H1 (cell line): ENCODE measurements at regions not wholly inside any gene's neighbourhood (a gene's known extent, or its start where the extent isn't known, plus 50 kb on each side); places are given as distances from the start of the nearest gene placed in this dataset.

Experiments
- BCL11A ChIP-seq, 2 experiments: IDR thresholded peaks; one replicate each; pipeline ENCODE4 v1.6.1; 2011; ENCODE audit warnings: low read depth in 2 of 2, low read length in 2 of 2, mild to moderate bottlenecking in 2 of 2
- CHD2 ChIP-seq: IDR thresholded peaks from 2 replicates; pipeline ENCODE4 v1.6.1; 2012; ENCODE audit warnings: low read length, improper control_type of control experiment
- CHD7 ChIP-seq: fragments of 300-600 bp; sonication (generic); IDR thresholded peaks from 2 replicates; pipeline ENCODE4 v1.7.1; 2012; ENCODE audit warnings: low read length, moderate library complexity, mild to moderate bottlenecking, inconsistent platforms; ENCODE audit not compliant: insufficient replicate concordance
- EP300 ChIP-seq, 2 experiments: IDR thresholded peaks; 1 replicate in 1 of 2; 2 replicates in 1 of 2; pipeline ENCODE4 v1.6.1; 2011 to 2012; ENCODE audit warnings: low read depth in 2 of 2, low read length in 2 of 2, mild to moderate bottlenecking in 2 of 2, borderline replicate concordance in 1 of 2, inconsistent platforms in 1 of 2, moderate library complexity in 1 of 2
- MAFK ChIP-seq: IDR thresholded peaks from 2 replicates; pipeline ENCODE4 v1.6.1; 2012; ENCODE audit warnings: low read depth, mild to moderate bottlenecking, improper control_type of control experiment, low read length
- RXRA ChIP-seq: IDR thresholded peaks from 2 replicates; pipeline ENCODE4 v1.6.1; 2011; ENCODE audit warnings: low read depth, mild to moderate bottlenecking, low read length, moderate library complexity; ENCODE audit not compliant: insufficient read depth
- SIX5 ChIP-seq: IDR thresholded peaks from 2 replicates; pipeline ENCODE4 v1.6.1; 2011; ENCODE audit warnings: mild to moderate bottlenecking, low read depth, low read length
- SUZ12 ChIP-seq: fragments of 200-600 bp; sonication (generic); IDR thresholded peaks from 2 replicates; pipeline ENCODE4 v1.6.1; 2012; ENCODE audit warnings: mild to moderate bottlenecking, inconsistent platforms, low read length, moderate library complexity, mixed read lengths
- TBP ChIP-seq: IDR thresholded peaks from 2 replicates; pipeline ENCODE4 v1.6.1; 2011; ENCODE audit warnings: low read depth, low read length, improper control_type of control experiment
- TCF12 ChIP-seq: IDR thresholded peaks from 2 replicates; pipeline ENCODE4 v1.6.1; 2011; ENCODE audit warnings: low read depth, mild to moderate bottlenecking, low read length
- ZNF274 ChIP-seq: IDR thresholded peaks from 2 replicates; pipeline ENCODE4 v1.7.0; 2012; ENCODE audit warnings: low read length, borderline replicate concordance; ENCODE audit errors: extremely low read depth

- TF ChIP-seq CHD7 (no peak), SUZ12 (no peak), RXRA (no peak), ZNF274 (no peak), SIX5 (no peak), TCF12 (no peak), BCL11A (IDR thresholded peaks at IDR 0.05; ENCODE audit: low read depth in 2 of 2, low read length in 2 of 2) (no peak), TBP (no peak), CHD2 (no peak), MAFK (no peak), EP300 (IDR thresholded peaks at IDR 0.05; ENCODE audit: borderline replicate concordance in 1 of 2, low read depth in 2 of 2, low read length in 2 of 2) (no peak)
Measured at GRCh38 chr12:78719721-78720120, 144.9 kb upstream of the SYT1 start (continued).
